ENCODE measurements at regions not wholly inside any gene's neighbourhood (a gene's known extent, or its start where the extent isn't known, plus 50 kb on each side); places are given as distances from the start of the nearest gene placed in this dataset.

GRCh38 chr12:60020068-60020467 is 424.2 kb downstream of the SLC16A7 start:
- no peak overlapping the region for H3K27ac Mint-ChIP-seq
- no peaks in the 10 kb centered on the region for H3K4me1 Mint-ChIP-seq
- H3K36me3 Mint-ChIP-seq = no peaks in the 10 kb centered on the region
- H3K4me3 Mint-ChIP-seq = no peak overlapping the region
- peaks cover 0 to 6% (median 2%) of the 10 kb centered on the region in 7 donors for H3K9me3 Mint-ChIP-seq
- no peak for DNase-seq
- H3K27me3 Mint-ChIP-seq = no peaks in the 10 kb centered on the region
- no peak for ATAC-seq (ENCODE audit: low read depth in 2 of 2)

- no peak for ATAC-seq (ENCODE audit: low read depth in 2 of 2)
- DNase-seq = no peak
- Mint-ChIP-seq H3K4me3 (no peak overlapping the region), H3K27me3 (no peaks in the 10 kb centered on the region), H3K9me3 (peaks cover 0 to 10% (median 2%) of the 10 kb centered on the region in 7 donors), H3K36me3 (no peaks in the 10 kb centered on the region), H3K4me1 (no peaks in the 10 kb centered on the region), H3K27ac (no peak overlapping the region)
Observed at GRCh38 chr12:60021235-60021634, 425.4 kb downstream of the SLC16A7 start.

DNA sequence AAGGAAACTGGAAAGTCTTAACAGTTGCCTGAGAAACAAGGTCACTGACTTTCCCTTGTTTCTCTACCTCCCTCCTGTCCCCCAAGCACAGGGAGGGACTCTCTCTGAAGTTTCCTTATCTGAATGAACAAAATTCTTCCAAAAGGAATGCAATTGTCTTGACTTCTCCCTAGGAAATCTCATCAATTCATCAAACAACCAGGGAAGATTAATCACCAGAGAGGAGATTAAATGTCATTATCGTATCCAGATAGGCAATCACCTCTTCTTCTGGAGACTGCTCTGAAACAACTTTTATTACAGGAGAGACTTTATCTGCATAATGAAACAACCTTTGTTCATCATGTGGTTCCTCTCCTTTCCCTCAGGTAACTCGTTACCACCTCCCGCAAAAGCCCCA is 431.4 kb downstream of the SLC16A7 start:
- H3K27ac Mint-ChIP-seq = no peak overlapping the region
- H3K9me3 Mint-ChIP-seq = peaks cover 0 to 7% (median 2%) of the 10 kb centered on the region in 7 donors
- H3K36me3 Mint-ChIP-seq = no peaks in the 10 kb centered on the region
- no peak overlapping the region for H3K4me3 Mint-ChIP-seq
- DNase-seq (no peak), ATAC-seq (ENCODE audit: low read depth in 2 of 2) (no peak)
- no peaks in the 10 kb centered on the region for H3K27me3 Mint-ChIP-seq
- no peaks in the 10 kb centered on the region for H3K4me1 Mint-ChIP-seq

GRCh38 chr12:60034147-60034546 is 438.3 kb downstream of the SLC16A7 start:
- Mint-ChIP-seq H3K27ac (no peak overlapping the region), H3K27me3 (no peaks in the 10 kb centered on the region), H3K4me3 (no peak overlapping the region), H3K9me3 (peaks cover 6 to 24% (median 10%) of the 10 kb centered on the region in 7 donors), H3K36me3 (peaks cover 7 to 8% of the 10 kb centered on the region in 2 donors), H3K4me1 (no peaks in the 10 kb centered on the region)
- ATAC-seq (ENCODE audit: low read depth in 2 of 2) (no peak), DNase-seq (no peak)

DNA sequence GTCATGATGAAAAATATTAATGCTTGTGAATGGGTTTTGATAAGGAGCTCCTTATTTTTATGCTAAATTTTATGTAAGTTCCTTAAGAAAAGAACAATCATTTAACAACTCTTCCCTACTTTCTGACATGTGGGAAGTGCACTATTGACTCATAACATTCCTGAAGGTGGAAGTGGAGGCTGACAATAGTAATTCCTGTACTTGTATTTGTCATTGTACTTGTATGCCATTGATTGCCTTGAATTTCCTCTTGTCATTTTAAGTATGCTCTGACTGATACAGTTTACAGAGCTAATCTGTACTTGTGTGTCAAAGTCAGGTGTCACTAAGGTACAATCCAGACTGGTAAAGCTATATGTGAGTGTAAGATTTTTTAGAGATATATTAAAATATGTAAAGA is 440.0 kb downstream of the SLC16A7 start:
- Mint-ChIP-seq H3K9me3 (peaks cover 6 to 24% (median 10%) of the 10 kb centered on the region in 7 donors), H3K36me3 (peaks cover 7 to 8% of the 10 kb centered on the region in 2 donors), H3K4me1 (no peaks in the 10 kb centered on the region), H3K4me3 (no peak overlapping the region), H3K27me3 (no peaks in the 10 kb centered on the region), H3K27ac (no peak overlapping the region)
- DNase-seq = no peak
- ATAC-seq (ENCODE audit: low read depth in 2 of 2) = no peak

- H3K36me3 Mint-ChIP-seq = no peaks in the 10 kb centered on the region
- ATAC-seq (ENCODE audit: low read depth in 2 of 2) (no peak), DNase-seq (no peak)
- no peak overlapping the region for H3K27ac Mint-ChIP-seq
- H3K4me3 Mint-ChIP-seq = no peak overlapping the region
- peaks cover 0 to 12% (median 0%) of the 10 kb centered on the region in 7 donors for H3K9me3 Mint-ChIP-seq
- no peaks in the 10 kb centered on the region for H3K4me1 Mint-ChIP-seq
- no peaks in the 10 kb centered on the region for H3K27me3 Mint-ChIP-seq
Observed at GRCh38 chr12:60042835-60043234, 447.0 kb downstream of the SLC16A7 start.

DNA sequence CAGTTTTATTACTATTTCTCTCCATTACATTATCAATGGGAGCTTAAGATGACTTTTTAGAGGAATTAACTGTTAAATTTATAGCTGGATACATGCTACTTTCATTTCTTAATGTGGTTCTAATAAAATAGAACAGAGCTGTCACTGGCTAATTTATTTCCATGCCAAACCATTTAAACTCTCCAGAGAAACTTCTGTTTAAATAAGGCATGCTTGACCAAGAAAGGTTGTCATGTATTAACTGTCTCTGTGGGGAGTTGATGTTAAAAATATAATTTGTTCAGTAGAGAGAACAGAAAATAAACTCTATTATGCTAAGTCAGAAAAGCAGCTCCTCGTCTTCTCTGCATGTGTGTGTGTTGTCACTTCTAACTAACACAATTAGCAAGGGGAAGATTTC is 447.4 kb downstream of the SLC16A7 start:
- H3K27me3 Mint-ChIP-seq = no peaks in the 10 kb centered on the region
- ATAC-seq (ENCODE audit: low read depth in 2 of 2) (no peak), DNase-seq (no peak)
- no peak overlapping the region for H3K4me3 Mint-ChIP-seq
- no peaks in the 10 kb centered on the region for H3K4me1 Mint-ChIP-seq
- H3K27ac Mint-ChIP-seq = no peak overlapping the region
- H3K36me3 Mint-ChIP-seq = no peaks in the 10 kb centered on the region
- peaks cover 0 to 11% (median 0%) of the 10 kb centered on the region in 7 donors for H3K9me3 Mint-ChIP-seq

- Mint-ChIP-seq H3K4me1 (no peaks in the 10 kb centered on the region), H3K27me3 (no peaks in the 10 kb centered on the region), H3K27ac (no peak overlapping the region), H3K36me3 (no peaks in the 10 kb centered on the region), H3K9me3 (peaks cover 0 to 11% (median 0%) of the 10 kb centered on the region in 7 donors), H3K4me3 (no peak overlapping the region)
- DNase-seq = no peak
- ATAC-seq (ENCODE audit: low read depth in 2 of 2) = no peak
Observed at GRCh38 chr12:60052483-60052882, 456.7 kb downstream of the SLC16A7 start.

DNA sequence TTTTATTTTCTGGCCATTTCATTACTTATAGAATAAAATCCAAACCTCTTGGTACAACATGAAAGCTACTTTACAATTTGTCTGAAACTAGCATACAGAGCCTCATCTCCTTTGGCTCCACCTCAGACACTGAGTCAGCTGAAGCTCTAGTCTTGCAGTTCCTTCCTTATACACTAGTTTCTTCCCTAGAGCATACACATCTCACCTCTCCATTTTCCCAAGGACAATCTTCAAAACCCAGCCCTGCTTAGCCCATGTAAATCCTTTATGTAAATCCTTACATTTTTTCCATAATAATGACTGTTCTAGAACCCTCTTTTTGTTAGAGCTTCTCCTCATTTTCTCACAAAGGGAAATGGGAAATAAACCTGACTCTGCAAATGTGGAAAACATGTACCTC is 463.4 kb downstream of the SLC16A7 start:
- H3K9me3 Mint-ChIP-seq = peaks cover 0 to 14% (median 0%) of the 10 kb centered on the region in 7 donors

GRCh38 chr12:60066655-60067054 is 470.8 kb downstream of the SLC16A7 start:
- H3K27ac Mint-ChIP-seq = no peak overlapping the region
- no peaks in the 10 kb centered on the region for H3K36me3 Mint-ChIP-seq
- H3K4me3 Mint-ChIP-seq = no peak overlapping the region
- ATAC-seq (ENCODE audit: low read depth in 2 of 2) (no peak), DNase-seq (no peak)
- peaks cover 0 to 7% (median 3%) of the 10 kb centered on the region in 7 donors for H3K9me3 Mint-ChIP-seq
- H3K4me1 Mint-ChIP-seq = no peaks in the 10 kb centered on the region
- no peaks in the 10 kb centered on the region for H3K27me3 Mint-ChIP-seq

More for the DNA sequence above, 463.4 kb downstream of the SLC16A7 start:
- no peaks in the 10 kb centered on the region for H3K27me3 Mint-ChIP-seq
- H3K4me3 Mint-ChIP-seq = no peak overlapping the region
- H3K36me3 Mint-ChIP-seq = no peaks in the 10 kb centered on the region
- H3K4me1 Mint-ChIP-seq = no peaks in the 10 kb centered on the region
- ATAC-seq (ENCODE audit: low read depth in 2 of 2) (no peak), DNase-seq (no peak)
- no peak overlapping the region for H3K27ac Mint-ChIP-seq

- no peak overlapping the region for H3K27ac Mint-ChIP-seq
- DNase-seq = no peak
Observed at GRCh38 chr12:60070552-60070951, 474.7 kb downstream of the SLC16A7 start.

DNA sequence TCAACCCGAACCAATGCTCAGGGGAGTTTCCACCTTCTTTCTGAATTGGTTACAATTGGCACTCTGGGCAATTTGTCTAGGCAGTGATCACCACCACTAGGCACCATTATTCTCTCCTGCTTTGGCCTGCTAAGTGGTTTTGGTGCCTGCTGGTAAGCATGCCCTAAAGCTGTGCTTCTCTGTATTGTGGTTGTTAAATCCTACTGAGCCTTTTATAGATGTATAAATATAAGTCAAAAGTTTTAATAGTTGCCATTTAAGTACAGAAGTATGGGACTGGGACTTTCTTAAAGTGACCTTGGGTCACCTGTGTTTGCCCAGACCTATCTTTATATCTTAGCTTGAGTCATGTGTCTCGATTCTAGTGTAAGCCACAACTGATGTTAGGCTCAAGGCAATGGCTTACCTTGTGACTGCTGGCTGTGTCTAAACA is 475.9 kb downstream of the SLC16A7 start:
- Mint-ChIP-seq H3K27ac (no peak overlapping the region), H3K36me3 (no peaks in the 10 kb centered on the region), H3K9me3 (peaks cover 0 to 6% (median 5%) of the 10 kb centered on the region in 7 donors), H3K27me3 (no peaks in the 10 kb centered on the region), H3K4me3 (no peak overlapping the region), H3K4me1 (no peaks in the 10 kb centered on the region)
- DNase-seq (no peak), ATAC-seq (ENCODE audit: low read depth in 2 of 2) (no peak)

More at GRCh38 chr12:60070552-60070951, 474.7 kb downstream of the SLC16A7 start:
- no peaks in the 10 kb centered on the region for H3K4me1 Mint-ChIP-seq
- H3K9me3 Mint-ChIP-seq = peaks cover 0 to 7% (median 5%) of the 10 kb centered on the region in 7 donors
- H3K4me3 Mint-ChIP-seq = no peak overlapping the region
- no peaks in the 10 kb centered on the region for H3K27me3 Mint-ChIP-seq
- H3K36me3 Mint-ChIP-seq = no peaks in the 10 kb centered on the region
- no peak for ATAC-seq (ENCODE audit: low read depth in 2 of 2)

GRCh38 chr12:60072911-60073310 is 477.1 kb downstream of the SLC16A7 start:
- Mint-ChIP-seq H3K4me3 (no peak overlapping the region), H3K36me3 (no peaks in the 10 kb centered on the region), H3K27ac (no peak overlapping the region), H3K9me3 (peaks cover 0 to 7% (median 3%) of the 10 kb centered on the region in 7 donors), H3K4me1 (no peaks in the 10 kb centered on the region), H3K27me3 (no peaks in the 10 kb centered on the region)
- ATAC-seq (ENCODE audit: low read depth in 2 of 2) = no peak
- no peak for DNase-seq

- DNase-seq (no peak), ATAC-seq (ENCODE audit: low read depth in 2 of 2) (no peak)
- no peaks in the 10 kb centered on the region for H3K27me3 Mint-ChIP-seq
- peaks cover 0 to 10% (median 2%) of the 10 kb centered on the region in 7 donors for H3K9me3 Mint-ChIP-seq
- no peaks in the 10 kb centered on the region for H3K36me3 Mint-ChIP-seq
- no peak overlapping the region for H3K27ac Mint-ChIP-seq
- H3K4me1 Mint-ChIP-seq = no peaks in the 10 kb centered on the region
- H3K4me3 Mint-ChIP-seq = no peak overlapping the region
Observed at GRCh38 chr12:60075091-60075490, 479.3 kb downstream of the SLC16A7 start.

GRCh38 chr12:60078026-60078425 is 482.2 kb downstream of the SLC16A7 start:
- no peak overlapping the region for H3K4me3 Mint-ChIP-seq
- H3K9me3 Mint-ChIP-seq = peaks cover 0 to 14% (median 7%) of the 10 kb centered on the region in 7 donors
- no peaks in the 10 kb centered on the region for H3K27me3 Mint-ChIP-seq
- DNase-seq (no peak), ATAC-seq (ENCODE audit: low read depth in 2 of 2) (no peak)
- no peaks in the 10 kb centered on the region for H3K4me1 Mint-ChIP-seq
- H3K27ac Mint-ChIP-seq = no peak overlapping the region
- H3K36me3 Mint-ChIP-seq = no peaks in the 10 kb centered on the region
